ENCODE measurements at regions not wholly inside any gene's neighbourhood (a gene's known extent, or its start where the extent isn't known, plus 50 kb on each side); places are given as distances from the start of the nearest gene placed in this dataset.
"Not testable (repeated sequence)": the region's sequence is repeated elsewhere in the genome, so short reads cannot be mapped to it uniquely, and the experiment has no call there.

GRCh38 chr15:87671289-87671688 lies 585.2 kb downstream of the NTRK3 start:
- intact Hi-C loops (cut with micrococcal nuclease; ENCODE audit: unreplicated experiment): no loop called here

GRCh38 chr15:87669846-87670245 lies 586.7 kb downstream of the NTRK3 start:
- intact Hi-C loops (cut with micrococcal nuclease; ENCODE audit: unreplicated experiment): no loop called here

More at GRCh38 chr15:87671289-87671688, 585.2 kb downstream of the NTRK3 start:
- no peaks in the 10 kb centered on the region for H4K20me1 ChIP-seq (ENCODE audit: insufficient read depth)
- H3K4me1 ChIP-seq (replicated peaks; ENCODE audit: insufficient read depth): no peaks in the 10 kb centered on the region
- no peak for TF ChIP-seq EZH2 (IDR thresholded peaks at IDR 0.05; ENCODE audit: low read depth)
- TF ChIP-seq CTCF (conservative IDR thresholded peaks at IDR 0.05): no peak
- no peaks in the 10 kb centered on the region for H3K36me3 ChIP-seq (ENCODE audit: low read depth)
- BruUV-seq (replicated peaks): no TSS peak
- no peak for DNase-seq
- no peaks in the 10 kb centered on the region for H3K9me3 ChIP-seq (ENCODE audit: insufficient read depth, low read depth)
- H3K27ac ChIP-seq: no peak overlapping the region
- H2AFZ ChIP-seq: no peak overlapping the region
- H3K4me3 ChIP-seq: no peak overlapping the region
- no peaks in the 10 kb centered on the region for H3F3A ChIP-seq (ENCODE audit: insufficient read depth, low read depth)
- no peaks in the 10 kb centered on the region for H3K9me2 ChIP-seq (ENCODE audit: insufficient read depth)
- H3K79me2 ChIP-seq (ENCODE audit: low read depth): no peaks in the 10 kb centered on the region
- H3K27me3 ChIP-seq (ENCODE audit: insufficient read depth, low read depth): no peaks in the 10 kb centered on the region
- no peak overlapping the region for H3K4me2 ChIP-seq
- POLR2A ChIA-PET (ENCODE audit: unreplicated experiment): no interaction called here
- CTCF ChIA-PET: no interaction called here

GRCh38 chr15:87668768-87669564 lies 587.6 kb downstream of the NTRK3 start:
- H3K79me2 ChIP-seq (ENCODE audit: low read depth); H3K36me3 ChIP-seq (ENCODE audit: low read depth); H3K9me3 ChIP-seq (ENCODE audit: insufficient read depth, low read depth); DNase-seq; H3K4me3 ChIP-seq; H3K27ac ChIP-seq; H2AFZ ChIP-seq; H3K4me1 ChIP-seq (replicated peaks; ENCODE audit: insufficient read depth); H3K27me3 ChIP-seq (ENCODE audit: insufficient read depth, low read depth); H4K20me1 ChIP-seq (ENCODE audit: insufficient read depth); BruUV-seq (replicated peaks); H3F3A ChIP-seq (ENCODE audit: insufficient read depth, low read depth); POLR2A ChIA-PET (ENCODE audit: unreplicated experiment); CTCF ChIA-PET; H3K4me2 ChIP-seq; intact Hi-C loops (cut with micrococcal nuclease; ENCODE audit: unreplicated experiment); H3K9me2 ChIP-seq (ENCODE audit: insufficient read depth): not testable (repeated sequence)

More at GRCh38 chr15:87669846-87670245, 586.7 kb downstream of the NTRK3 start:
- no peak overlapping the region for H3K27ac ChIP-seq
- no peaks in the 10 kb centered on the region for H3K9me3 ChIP-seq (ENCODE audit: insufficient read depth, low read depth)
- no peaks in the 10 kb centered on the region for H3K9me2 ChIP-seq (ENCODE audit: insufficient read depth)
- H2AFZ ChIP-seq: no peak overlapping the region
- TF ChIP-seq CTCF (conservative IDR thresholded peaks at IDR 0.05) (no peak), EZH2 (IDR thresholded peaks at IDR 0.05; ENCODE audit: low read depth) (no peak)
- no peaks in the 10 kb centered on the region for H3K4me1 ChIP-seq (replicated peaks; ENCODE audit: insufficient read depth)
- no TSS peak for BruUV-seq (replicated peaks)
- no peak overlapping the region for H3K4me3 ChIP-seq
- no peak for DNase-seq
- no peak overlapping the region for H3K4me2 ChIP-seq
- ChIA-PET CTCF (no interaction called here), POLR2A (ENCODE audit: unreplicated experiment) (no interaction called here)
- H4K20me1 ChIP-seq (ENCODE audit: insufficient read depth): no peaks in the 10 kb centered on the region
- no peaks in the 10 kb centered on the region for H3K36me3 ChIP-seq (ENCODE audit: low read depth)
- no peaks in the 10 kb centered on the region for H3K27me3 ChIP-seq (ENCODE audit: insufficient read depth, low read depth)
- H3F3A ChIP-seq (ENCODE audit: insufficient read depth, low read depth): no peaks in the 10 kb centered on the region
- H3K79me2 ChIP-seq (ENCODE audit: low read depth): no peaks in the 10 kb centered on the region

GRCh38 chr15:87667643-87668042 lies 588.9 kb downstream of the NTRK3 start:
- CTCF ChIA-PET: no interaction called here

More at GRCh38 chr15:87667643-87668042, 588.9 kb downstream of the NTRK3 start:
- no TSS peak for BruUV-seq (replicated peaks)
- Histone ChIP-seq H3K36me3 (ENCODE audit: low read depth) (no peaks in the 10 kb centered on the region), H3F3A (ENCODE audit: insufficient read depth, low read depth) (no peaks in the 10 kb centered on the region), H3K9me3 (ENCODE audit: insufficient read depth, low read depth) (no peaks in the 10 kb centered on the region), H3K4me1 (replicated peaks; ENCODE audit: insufficient read depth) (no peaks in the 10 kb centered on the region), H3K79me2 (ENCODE audit: low read depth) (no peaks in the 10 kb centered on the region), H2AFZ (no peak overlapping the region), H3K4me3 (no peak overlapping the region), H3K9me2 (ENCODE audit: insufficient read depth) (no peaks in the 10 kb centered on the region), H4K20me1 (ENCODE audit: insufficient read depth) (no peaks in the 10 kb centered on the region), H3K27ac (no peak overlapping the region), H3K27me3 (ENCODE audit: insufficient read depth, low read depth) (no peaks in the 10 kb centered on the region), H3K4me2 (no peak overlapping the region)
- no peak for DNase-seq
- TF ChIP-seq CTCF (conservative IDR thresholded peaks at IDR 0.05) (no peak), EZH2 (IDR thresholded peaks at IDR 0.05; ENCODE audit: low read depth) (no peak)
- intact Hi-C loops (cut with micrococcal nuclease; ENCODE audit: unreplicated experiment): no loop called here
- POLR2A ChIA-PET (ENCODE audit: unreplicated experiment): no interaction called here

Data from PC-9 (cell line).